GM12864 (cell line): ENCODE measurements at regions not wholly inside any gene's neighbourhood (a gene's known extent, or its start where the extent isn't known, plus 50 kb on each side); places are given as distances from the start of the nearest gene placed in this dataset.

ENCODE experiments used
- DNase-seq: peaks from one replicate; pipeline ENCODE4 v3.0.0-alpha.2; 2011; ENCODE audit warnings: low read depth
- H3K4me3 ChIP-seq: 2 replicates; pipeline ENCODE4 v1.5.1; 2011; ENCODE audit warnings: mild to moderate bottlenecking, low read depth, low read length, control low read depth
- TF ChIP-seq, protein P1 (sequence below): IDR thresholded peaks from 2 replicates; pipeline ENCODE4 v1.5.1; 2011; ENCODE audit warnings: low read depth, mild to moderate bottlenecking, moderate library complexity, low read length, control low read depth, inconsistent platforms; ENCODE audit errors: missing control alignments

DNA sequence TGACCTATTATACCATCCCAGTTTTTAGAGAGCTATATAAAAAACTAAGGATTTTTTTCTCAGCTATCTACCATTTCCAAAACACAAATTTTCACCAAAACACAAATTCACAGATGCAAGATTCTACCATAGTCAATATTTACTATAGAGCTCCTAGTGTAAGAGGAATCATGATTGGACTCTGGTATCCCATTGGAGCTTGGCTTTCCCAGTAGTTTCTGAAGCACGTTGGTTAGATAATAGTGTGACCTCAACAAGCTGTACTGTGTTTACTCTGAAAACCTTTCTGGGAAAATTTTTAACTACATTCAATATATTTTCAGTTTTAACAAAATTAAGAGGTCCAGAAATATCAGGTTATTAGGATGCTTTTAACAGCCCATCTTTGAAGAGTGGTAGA, 660.6 kb upstream of the SLC10A2 start:
- TF ChIP-seq, protein P1, sequence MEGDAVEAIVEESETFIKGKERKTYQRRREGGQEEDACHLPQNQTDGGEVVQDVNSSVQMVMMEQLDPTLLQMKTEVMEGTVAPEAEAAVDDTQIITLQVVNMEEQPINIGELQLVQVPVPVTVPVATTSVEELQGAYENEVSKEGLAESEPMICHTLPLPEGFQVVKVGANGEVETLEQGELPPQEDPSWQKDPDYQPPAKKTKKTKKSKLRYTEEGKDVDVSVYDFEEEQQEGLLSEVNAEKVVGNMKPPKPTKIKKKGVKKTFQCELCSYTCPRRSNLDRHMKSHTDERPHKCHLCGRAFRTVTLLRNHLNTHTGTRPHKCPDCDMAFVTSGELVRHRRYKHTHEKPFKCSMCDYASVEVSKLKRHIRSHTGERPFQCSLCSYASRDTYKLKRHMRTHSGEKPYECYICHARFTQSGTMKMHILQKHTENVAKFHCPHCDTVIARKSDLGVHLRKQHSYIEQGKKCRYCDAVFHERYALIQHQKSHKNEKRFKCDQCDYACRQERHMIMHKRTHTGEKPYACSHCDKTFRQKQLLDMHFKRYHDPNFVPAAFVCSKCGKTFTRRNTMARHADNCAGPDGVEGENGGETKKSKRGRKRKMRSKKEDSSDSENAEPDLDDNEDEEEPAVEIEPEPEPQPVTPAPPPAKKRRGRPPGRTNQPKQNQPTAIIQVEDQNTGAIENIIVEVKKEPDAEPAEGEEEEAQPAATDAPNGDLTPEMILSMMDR, result no peak

DNA sequence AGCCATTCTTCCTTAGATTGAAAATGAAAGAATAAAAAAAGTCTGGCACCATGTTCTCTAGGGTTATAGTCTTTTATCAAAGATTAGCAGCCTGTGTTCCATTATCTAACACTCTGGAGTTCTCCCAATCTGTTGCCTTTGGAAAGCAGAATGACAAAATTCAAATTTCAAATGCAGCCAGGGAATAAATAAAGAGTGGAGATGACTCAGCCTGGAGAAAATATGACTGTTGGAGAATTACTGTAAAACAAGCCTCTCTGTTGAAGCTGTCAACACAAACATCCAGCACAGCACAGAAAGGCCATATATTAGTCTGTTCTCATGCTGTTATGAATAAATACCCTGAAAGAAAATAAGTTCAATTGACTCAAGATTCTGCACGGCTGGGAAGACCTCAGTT, 650.5 kb upstream of the SLC10A2 start:
- no peak for DNase-seq
- TF ChIP-seq, protein P1, result no peak
- no peak overlapping the region for H3K4me3 ChIP-seq

More for the DNA sequence above, 660.6 kb upstream of the SLC10A2 start:
- DNase-seq, result no peak
- no peak overlapping the region for H3K4me3 ChIP-seq

DNA sequence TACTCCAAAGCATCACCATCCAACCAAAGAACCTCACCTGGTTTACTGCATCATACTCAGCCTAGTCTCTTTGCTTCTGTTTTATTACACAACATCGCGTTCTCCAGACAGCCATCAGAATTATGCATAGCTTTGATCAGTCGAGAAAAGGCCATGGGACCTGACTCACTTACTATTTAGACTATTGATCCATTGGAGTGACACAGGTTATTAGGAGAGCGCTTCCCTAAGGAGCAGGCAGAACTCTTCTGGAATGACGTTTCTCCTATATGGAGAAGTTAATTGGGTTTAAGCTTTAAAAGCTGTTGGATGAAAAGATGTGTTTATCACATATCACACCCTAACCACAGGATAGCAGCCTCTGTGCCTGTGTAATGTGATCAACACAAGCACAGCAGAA, 649.1 kb upstream of the SLC10A2 start:
- H3K4me3 ChIP-seq, result no peak overlapping the region
- TF ChIP-seq, protein P1, result no peak
- DNase-seq, result no peak

DNA sequence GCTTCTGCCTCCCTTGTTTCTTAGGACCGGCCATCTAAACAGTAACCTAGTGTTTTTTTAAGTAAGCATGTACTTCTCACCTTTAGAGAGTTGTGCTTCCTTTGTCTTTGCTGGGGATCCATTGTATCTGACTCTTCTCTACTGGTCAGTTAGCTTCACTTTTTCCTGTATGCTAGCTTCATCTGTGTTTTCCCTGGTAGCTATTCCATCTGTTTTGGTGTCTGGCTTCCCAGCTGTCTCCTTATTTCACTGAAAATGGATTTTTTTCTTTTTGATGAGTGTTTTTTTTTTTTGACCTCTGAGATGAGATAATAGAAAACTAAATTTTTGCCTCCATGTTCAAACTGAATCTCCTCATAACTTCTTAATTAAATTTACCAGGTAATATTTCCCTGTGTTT, 637.0 kb upstream of the SLC10A2 start:
- DNase-seq, result no peak
- TF ChIP-seq, protein P1, result no peak
- no peak overlapping the region for H3K4me3 ChIP-seq

DNA sequence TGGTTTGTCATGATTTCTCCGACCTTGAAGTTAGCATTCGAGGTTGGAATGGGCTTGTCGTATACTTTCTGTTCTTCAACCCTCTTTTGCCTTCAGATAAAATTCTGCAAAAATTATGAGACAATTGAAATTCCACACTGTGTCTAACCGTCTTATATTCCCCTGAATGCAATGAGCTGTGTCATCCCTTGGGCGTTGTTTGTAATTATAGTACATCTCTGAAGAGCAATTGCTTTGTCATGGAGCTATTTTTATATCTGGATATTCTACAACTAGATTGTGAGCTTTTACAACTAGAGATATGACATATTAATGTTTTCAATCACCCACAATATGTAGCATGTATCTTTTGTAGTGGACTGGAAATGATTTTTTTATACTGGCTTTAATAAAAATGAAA, 631.8 kb upstream of the SLC10A2 start:
- TF ChIP-seq, protein P1, result no peak
- DNase-seq, result no peak
- H3K4me3 ChIP-seq, result no peak overlapping the region

DNA sequence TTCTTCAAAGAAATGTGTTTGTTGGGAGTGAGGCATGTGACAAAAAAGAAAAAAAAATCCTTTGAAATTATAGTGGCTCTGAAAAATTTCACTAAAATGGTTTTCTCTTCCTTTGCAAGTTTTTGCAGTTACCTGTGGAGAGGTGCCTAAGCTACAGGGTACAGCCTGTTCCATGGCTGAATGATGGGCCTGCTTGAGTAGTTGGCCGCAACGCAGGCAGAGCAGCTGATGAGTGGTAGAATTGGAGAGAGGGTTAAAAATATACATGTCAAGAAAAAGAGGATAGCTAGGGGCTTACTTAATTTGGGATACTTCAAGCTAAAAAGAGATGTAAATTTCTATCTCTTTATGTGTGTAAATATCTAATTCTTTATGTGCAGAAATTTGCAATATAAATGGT, 629.1 kb upstream of the SLC10A2 start:
- no peak for DNase-seq
- H3K4me3 ChIP-seq, result no peak overlapping the region
- TF ChIP-seq, protein P1, result no peak

DNA sequence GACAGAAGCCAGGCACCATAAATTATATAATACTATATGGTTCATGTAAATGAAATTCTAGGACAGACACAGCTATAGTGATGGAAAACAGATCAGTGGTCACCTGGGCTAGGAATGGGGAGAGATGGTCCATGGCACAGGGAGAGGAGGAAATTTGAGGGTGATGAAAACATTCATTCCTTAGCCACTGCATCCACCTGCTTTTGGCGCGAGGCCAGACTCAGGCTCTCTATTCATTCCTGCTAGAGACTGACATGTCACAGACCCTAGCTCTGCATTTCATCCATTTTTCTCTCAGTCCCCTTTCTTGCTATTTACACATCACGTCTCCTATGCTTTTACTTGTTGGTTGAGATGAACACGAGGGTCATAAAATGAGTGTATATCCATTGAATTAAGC, 628.3 kb upstream of the SLC10A2 start:
- TF ChIP-seq, protein P1, result no peak
- H3K4me3 ChIP-seq, result no peak overlapping the region
- no peak for DNase-seq
